Astrocyte (in vitro differentiated cells and primary cell): ENCODE measurements at regions not wholly inside any gene's neighbourhood (a gene's known extent, or its start where the extent isn't known, plus 50 kb on each side); places are given as distances from the start of the nearest gene placed in this dataset.
"Not testable (repeated sequence)": the region's sequence is repeated elsewhere in the genome, so short reads cannot be mapped to it uniquely, and the experiment has no call there.

Experiments
- DNase-seq: peaks from one replicate; pipeline ENCODE4 v3.0.0-alpha.2; 2010; ENCODE audit warnings: low read depth
- FAIRE-seq: peaks from 2 replicates; lab custom pipeline; 2011; peaks lifted over from hg19 to GRCh38; lab: Jason Lieb, UNC
- H2AFZ ChIP-seq: 2 replicates; pipeline ENCODE4 v1.6.0; 2012; ENCODE audit warnings: low read depth, low read length, inconsistent platforms
- H3K27ac ChIP-seq: 2 replicates; pipeline ENCODE4 v1.5.1; 2011; ENCODE audit warnings: low read depth, low read length, inconsistent platforms
- H3K27me3 ChIP-seq: 2 replicates; pipeline ENCODE4 v1.6.0; 2011; ENCODE audit warnings: low read length, inconsistent platforms; ENCODE audit not compliant: insufficient read depth
- H3K36me3 ChIP-seq: 2 replicates; pipeline ENCODE4 v1.5.1; 2011; ENCODE audit warnings: low read length, inconsistent platforms; ENCODE audit not compliant: insufficient read depth
- H3K4me1 ChIP-seq: 2 replicates; pipeline ENCODE4 v1.5.1; 2011; ENCODE audit warnings: low read length, inconsistent platforms; ENCODE audit not compliant: insufficient read depth
- H3K4me2 ChIP-seq: 2 replicates; pipeline ENCODE4 v1.6.0; 2012; ENCODE audit warnings: low read length, inconsistent platforms
- H3K4me3 ChIP-seq: 2 replicates; pipeline ENCODE4 v1.5.1; 2011; ENCODE audit warnings: low read depth, mild to moderate bottlenecking, low read length, inconsistent platforms; ENCODE audit not compliant: insufficient read depth
- H3K79me2 ChIP-seq: 2 replicates; pipeline ENCODE4 v1.6.0; 2012; ENCODE audit warnings: mild to moderate bottlenecking, low read length, inconsistent platforms; ENCODE audit not compliant: insufficient read depth
- H3K9ac ChIP-seq: 2 replicates; pipeline ENCODE4 v1.6.0; 2012; ENCODE audit warnings: mild to moderate bottlenecking, low read length, inconsistent platforms
- H3K9me3 ChIP-seq: 2 replicates; pipeline ENCODE4 v1.5.1; 2012; ENCODE audit warnings: low read depth, mild to moderate bottlenecking, low read length, inconsistent platforms; ENCODE audit not compliant: insufficient read depth
- H4K20me1 ChIP-seq: 2 replicates; pipeline ENCODE4 v1.6.0; 2012; ENCODE audit warnings: low read length, inconsistent platforms; ENCODE audit not compliant: insufficient read depth
- H3K27ac Mint-ChIP-seq: one replicate; pipeline ENCODE4 v1.8.0; 2021; ENCODE audit warnings: mild to moderate bottlenecking, mixed read lengths; ENCODE audit not compliant: unreplicated experiment
- H3K27me3 Mint-ChIP-seq: one replicate; pipeline ENCODE4 v1.8.0; 2021; ENCODE audit warnings: low read depth, mixed read lengths; ENCODE audit not compliant: unreplicated experiment
- H3K36me3 Mint-ChIP-seq: one replicate; pipeline ENCODE4 v1.8.0; 2021; ENCODE audit warnings: low read depth, mixed read lengths; ENCODE audit not compliant: unreplicated experiment
- H3K4me1 Mint-ChIP-seq: one replicate; pipeline ENCODE4 v1.8.0; 2021; ENCODE audit warnings: low read depth, mixed read lengths; ENCODE audit not compliant: unreplicated experiment
- H3K4me3 Mint-ChIP-seq: one replicate; pipeline ENCODE4 v1.8.0; 2021; ENCODE audit warnings: mild to moderate bottlenecking, moderate library complexity, mixed read lengths; ENCODE audit not compliant: unreplicated experiment
- H3K9me3 Mint-ChIP-seq: one replicate; pipeline ENCODE4 v1.8.0; 2021; ENCODE audit warnings: mild to moderate bottlenecking, mixed read lengths; ENCODE audit not compliant: unreplicated experiment
- CTCF ChIP-seq: IDR thresholded peaks from 2 replicates; pipeline ENCODE4 v1.5.1; 2011; ENCODE audit warnings: low read depth, mild to moderate bottlenecking, inconsistent platforms, low read length, moderate library complexity; ENCODE audit not compliant: insufficient read depth
- EZH2 ChIP-seq: IDR thresholded peaks from 2 replicates; pipeline ENCODE4 v1.6.1; 2012; ENCODE audit warnings: mild to moderate bottlenecking, low read length, inconsistent platforms; ENCODE audit not compliant: insufficient read depth

DNA sequence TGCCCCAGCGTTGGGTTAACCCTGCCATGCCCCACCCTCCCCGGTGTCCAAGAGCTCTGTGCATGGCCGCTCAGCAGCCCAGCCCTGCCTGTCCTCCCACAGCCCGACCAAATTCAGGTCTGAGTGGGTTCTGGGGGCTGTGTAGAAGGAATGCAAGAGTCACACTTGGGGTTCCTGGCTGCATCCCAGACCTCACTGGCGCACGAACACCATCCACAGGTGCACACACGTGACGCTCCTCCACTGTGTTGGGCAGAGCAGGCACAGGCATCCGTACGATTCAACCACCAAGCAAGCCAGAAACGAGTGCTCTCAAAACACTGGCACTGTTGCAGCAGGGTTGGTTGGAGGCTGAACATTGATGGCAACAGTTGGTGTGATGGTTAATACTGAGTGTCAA lies 93.9 kb downstream of the OLFM1 start:
- H3K9me3 ChIP-seq: no peaks in the 10 kb centered on the region
- Mint-ChIP-seq H3K27me3 (peaks cover 55% of the 10 kb centered on the region), H3K36me3 (no peaks in the 10 kb centered on the region), H3K4me1 (no peaks in the 10 kb centered on the region), H3K4me3 (no peak overlapping the region), H3K9me3 (no peaks in the 10 kb centered on the region), H3K27ac (no peak overlapping the region)
- H4K20me1 ChIP-seq: no peaks in the 10 kb centered on the region
- no peak overlapping the region for H2AFZ ChIP-seq
- FAIRE-seq: no peak
- H3K36me3 ChIP-seq: no peaks in the 10 kb centered on the region
- H3K4me2 ChIP-seq: no peak overlapping the region
- no peaks in the 10 kb centered on the region for H3K79me2 ChIP-seq
- no peak overlapping the region for H3K4me3 ChIP-seq
- no peak overlapping the region for H3K9ac ChIP-seq
- TF ChIP-seq EZH2: no peak
- no peak for TF ChIP-seq CTCF
- H3K27ac ChIP-seq: no peak overlapping the region
- H3K4me1 ChIP-seq: no peaks in the 10 kb centered on the region
- no peak for DNase-seq
- peaks cover 3% of the 10 kb centered on the region for H3K27me3 ChIP-seq

DNA sequence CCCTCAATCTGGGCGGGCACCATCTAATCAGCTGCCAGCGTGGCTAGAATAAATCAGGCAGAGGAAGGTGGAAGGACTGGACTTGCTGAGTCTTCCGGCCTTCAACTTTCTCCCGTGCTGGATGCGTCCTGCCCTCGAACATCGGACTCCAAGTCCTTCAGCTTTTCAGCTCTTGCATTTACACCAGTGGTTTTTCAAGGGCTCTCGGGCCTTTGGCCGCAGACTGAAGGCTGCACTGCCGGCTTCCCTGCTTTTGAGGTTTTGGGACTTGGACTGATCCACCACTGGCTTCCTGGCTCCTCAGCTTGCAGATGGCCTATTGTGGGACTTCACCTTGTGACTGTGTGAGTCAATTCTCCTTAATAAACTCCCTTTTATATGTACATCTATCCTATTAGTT lies 94.4 kb downstream of the OLFM1 start:
- not testable (repeated sequence) for H3K4me3 Mint-ChIP-seq, H2AFZ ChIP-seq, H3K9me3 ChIP-seq, H3K9ac ChIP-seq, DNase-seq, H3K4me3 ChIP-seq, H3K4me2 ChIP-seq, H3K9me3 Mint-ChIP-seq, FAIRE-seq, H3K36me3 Mint-ChIP-seq, H3K27ac Mint-ChIP-seq, H3K27ac ChIP-seq, H3K4me1 ChIP-seq, H3K79me2 ChIP-seq, H3K4me1 Mint-ChIP-seq, H3K36me3 ChIP-seq, H3K27me3 ChIP-seq, H4K20me1 ChIP-seq
- H3K27me3 Mint-ChIP-seq: peaks cover 59% of the 10 kb centered on the region

- H3K4me1 Mint-ChIP-seq: no peaks in the 10 kb centered on the region
- no peaks in the 10 kb centered on the region for H4K20me1 ChIP-seq
- H3K27ac ChIP-seq: no peak overlapping the region
- TF ChIP-seq CTCF (no peak), EZH2 (no peak)
- H3K27me3 ChIP-seq: peaks cover 3% of the 10 kb centered on the region
- H3K36me3 ChIP-seq: no peaks in the 10 kb centered on the region
- H3K27me3 Mint-ChIP-seq: peaks cover 67% of the 10 kb centered on the region
- H3K4me2 ChIP-seq: no peak overlapping the region
- H3K9me3 Mint-ChIP-seq: no peaks in the 10 kb centered on the region
- no peak overlapping the region for H3K9ac ChIP-seq
- DNase-seq (no peak), FAIRE-seq (no peak)
- H3K79me2 ChIP-seq: no peaks in the 10 kb centered on the region
- H3K27ac Mint-ChIP-seq: no peak overlapping the region
- no peaks in the 10 kb centered on the region for H3K36me3 Mint-ChIP-seq
- no peaks in the 10 kb centered on the region for H3K4me1 ChIP-seq
- H2AFZ ChIP-seq: no peak overlapping the region
- H3K4me3 Mint-ChIP-seq: no peak overlapping the region
- no peak overlapping the region for H3K4me3 ChIP-seq
- no peaks in the 10 kb centered on the region for H3K9me3 ChIP-seq
These were observed 95.6 kb downstream of the OLFM1 start for GRCh38 chr9:135183069-135183468.
